GM12878 (cell line): ENCODE measurements at regions not wholly inside any gene's neighbourhood (a gene's known extent, or its start where the extent isn't known, plus 50 kb on each side); places are given as distances from the start of the nearest gene placed in this dataset.

Source experiments
- ATAC-seq: fragments of 200-7000 bp; cut with Tn5 transposase; 3 replicates; pipeline ENCODE4 v1.9.1; 2020; ENCODE audit warnings: mild to moderate bottlenecking, moderate library complexity
- BruUV-seq: library from RNA; stranded (reverse); fragments of 400-500 nt; replicated peaks from 2 replicates; lab custom pipeline; 2021; lab: Mats Ljungman, UMichigan
- CTCF ChIA-PET: fragments of 300-600 bp; sonication (Branson Sonifier 250); formaldehyde crosslinking; extraction: SDS; loops from one replicate; lab custom pipeline; 2021; ENCODE audit warnings: inconsistent platforms; lab: Yijun Ruan, JAX
- POLR2A ChIA-PET: fragments of 350-600 bp; formaldehyde crosslinking; extraction: SDS; loops from one replicate; lab custom pipeline; 2021; ENCODE audit warnings: inconsistent platforms; lab: Charles Lee
- RAD21 ChIA-PET: fragments of 300-600 bp; sonication (Branson Sonifier 250); formaldehyde crosslinking; loops from one replicate; lab custom pipeline; 2023; ENCODE audit warnings: antibody characterized with exemption; ENCODE audit not compliant: unreplicated experiment; lab: Charles Lee
- SMC1A ChIA-PET: fragments of 300-600 bp; sonication (Branson Sonifier 250); formaldehyde crosslinking; loops from one replicate; lab custom pipeline; 2023; ENCODE audit not compliant: unreplicated experiment, uncharacterized antibody; lab: Charles Lee
- DNase-seq: peaks from one replicate; pipeline ENCODE4 v3.0.0-alpha.2; 2011; ENCODE audit warnings: low read depth, low spot score
- FAIRE-seq: peaks from 3 replicates; lab custom pipeline; 2011; peaks lifted over from hg19 to GRCh38; lab: Jason Lieb, UNC
- H2AFZ ChIP-seq: 2 replicates; pipeline ENCODE4 v1.6.0; 2011; ENCODE audit warnings: low read depth, low read length, control low read depth; ENCODE audit not compliant: control insufficient read depth
- H3K27ac ChIP-seq: 2 replicates; pipeline ENCODE4 v1.5.1; 2011; ENCODE audit warnings: control low read depth; ENCODE audit not compliant: control insufficient read depth, insufficient read depth
- H3K27me3 ChIP-seq, 2 experiments: replicated peaks in 1 of 2; 2 replicates each; pipeline versions ENCODE4 v1.6.0 to v1.6.1; 2011; ENCODE audit warnings: low read length in 1 of 2; ENCODE audit not compliant: control insufficient read depth in 2 of 2, insufficient read depth in 2 of 2
- H3K36me3 ChIP-seq, 2 experiments: 2 replicates each; pipeline ENCODE4 v1.5.1; 2011; ENCODE audit warnings: low read length in 1 of 2; ENCODE audit not compliant: control insufficient read depth in 2 of 2, insufficient read depth in 2 of 2
- H3K4me1 ChIP-seq: 2 replicates; pipeline ENCODE4 v1.6.1; 2011; ENCODE audit warnings: mild to moderate bottlenecking, low read length, moderate library complexity, mixed read lengths; ENCODE audit not compliant: control insufficient read depth, insufficient read depth
- H3K4me2 ChIP-seq: 2 replicates; pipeline ENCODE4 v1.6.0; 2011; ENCODE audit warnings: control low read depth; ENCODE audit not compliant: control insufficient read depth, insufficient read depth
- H3K4me3 ChIP-seq: fragments of 200-600 bp; sonication (generic); 2 replicates; pipeline ENCODE4 v1.5.1; 2016
- H3K79me2 ChIP-seq: 2 replicates; pipeline ENCODE4 v1.6.0; 2011; ENCODE audit warnings: low read length; ENCODE audit not compliant: control insufficient read depth, insufficient read depth
- H3K9ac ChIP-seq: 2 replicates; pipeline ENCODE4 v1.8.0; 2011; ENCODE audit warnings: low read length, control low read depth, mixed read lengths; ENCODE audit not compliant: control insufficient read depth, insufficient read depth
- H3K9me3 ChIP-seq: replicated peaks from 3 replicates; pipeline ENCODE4 v1.5.1; 2011; ENCODE audit warnings: mild to moderate bottlenecking, low read length; ENCODE audit not compliant: control insufficient read depth, insufficient read depth
- H4K20me1 ChIP-seq: 2 replicates; pipeline ENCODE4 v1.6.0; 2011; ENCODE audit not compliant: control insufficient read depth, insufficient read depth
- BRCA1 ChIP-seq: IDR thresholded peaks from 2 replicates; pipeline ENCODE4 v1.6.1; 2011; ENCODE audit warnings: low read depth, low read length, improper control_type of control experiment
- CEBPZ ChIP-seq: fragments of 150-350 bp; IDR thresholded peaks from 2 replicates; pipeline ENCODE4 v1.6.1; 2016; ENCODE audit warnings: low read depth, low read length
- CREB1 ChIP-seq: IDR thresholded peaks from 2 replicates; pipeline ENCODE4 v1.6.1; 2012; ENCODE audit warnings: low read depth, mild to moderate bottlenecking, inconsistent platforms
- E4F1 ChIP-seq: fragments of 450-650 bp; IDR thresholded peaks from 2 replicates; pipeline ENCODE4 v1.6.1; 2018; ENCODE audit warnings: borderline replicate concordance, mild to moderate bottlenecking; ENCODE audit not compliant: partially characterized antibody
- ELK1 ChIP-seq: IDR thresholded peaks from 2 replicates; pipeline ENCODE4 v1.6.1; 2012; ENCODE audit warnings: low read depth, low read length, improper control_type of control experiment
- FOXM1 ChIP-seq: IDR thresholded peaks from 2 replicates; pipeline ENCODE4 v1.6.1; 2012; ENCODE audit warnings: low read depth, mild to moderate bottlenecking, inconsistent platforms, low read length, moderate library complexity
- NRF1 ChIP-seq: conservative IDR thresholded peaks from 2 replicates; pipeline ENCODE4 v1.6.1; 2011; ENCODE audit warnings: mild to moderate bottlenecking, low read depth, low read length, improper control_type of control experiment
- TCF12 ChIP-seq: IDR thresholded peaks from 2 replicates; pipeline ENCODE4 v1.6.1; 2011; ENCODE audit warnings: low read depth, mild to moderate bottlenecking, low read length
- WRNIP1 ChIP-seq: IDR thresholded peaks from 2 replicates; pipeline ENCODE4 v1.6.1; 2011; ENCODE audit warnings: low read depth, low read length, improper control_type of control experiment, borderline replicate concordance
- WGBS: methylation state at CpG from one replicate; pipeline ENCODE4 v1.1.6; 2016; ENCODE audit warnings: low lambda C conversion rate; ENCODE audit not compliant: insufficient replicate concordance, insufficient coverage; ENCODE audit errors: missing lambda C conversion rate; 5-methylcytosine and 5-hydroxymethylcytosine counted together
- in situ Hi-C: fragments of 300-500 bp; cut with MboI; formaldehyde crosslinking; loops from 9 replicates; pipeline ENCODE4 v1.14.3; 2018; ENCODE audit warnings: mixed read lengths
- intact Hi-C: fragments of 100-400 bp; cut with micrococcal nuclease; formaldehyde crosslinking; loops from one replicate; pipeline ENCODE4 v1.14.2; 2022; ENCODE audit not compliant: unreplicated experiment

GRCh38 chr2:128643221-128644065, 324.8 kb upstream of the HS6ST1 start:
- ChIA-PET SMC1A (no interaction called here), CTCF (no interaction called here)
- no peak for FAIRE-seq

More at GRCh38 chr2:128643221-128644065, 324.8 kb upstream of the HS6ST1 start:
- no peak for DNase-seq
- no peaks in the 10 kb centered on the region for H3K79me2 ChIP-seq
- H3K4me1 ChIP-seq, result no peaks in the 10 kb centered on the region
- in situ Hi-C loops, result no loop called here
- no peak overlapping the region for H3K4me2 ChIP-seq
- intact Hi-C loops, result no loop called here
- POLR2A ChIA-PET, result no interaction called here
- no peak overlapping the region for H2AFZ ChIP-seq
- no peak overlapping the region for H3K27ac ChIP-seq
- no peak for ATAC-seq
- no peak overlapping the region for H3K4me3 ChIP-seq
- no peak overlapping the region for H3K9ac ChIP-seq
- RAD21 ChIA-PET, result no interaction called here
- TF ChIP-seq TCF12, result no peak
- TF ChIP-seq E4F1, result no peak
- no peak for TF ChIP-seq NRF1
- TF ChIP-seq ELK1, result no peak
- TF ChIP-seq BRCA1, result no peak
- no peak for TF ChIP-seq CEBPZ
- no peak for TF ChIP-seq FOXM1
- no peak for TF ChIP-seq WRNIP1
- no peak for TF ChIP-seq CREB1
- H3K9me3 ChIP-seq, result no peaks in the 10 kb centered on the region
- BruUV-seq, result no TSS peak
- H3K36me3 ChIP-seq, result no peaks in the 10 kb centered on the region
- 27% methylated on average over 7 of the region's 7 CpGs for WGBS
- H3K27me3 ChIP-seq, result peaks cover 0 to 1% of the 10 kb centered on the region in 2 experiments; a peak in 2 of 4 replicates
- H4K20me1 ChIP-seq, result no peaks in the 10 kb centered on the region
